ENCODE measurements at regions not wholly inside any gene's neighbourhood (a gene's known extent, or its start where the extent isn't known, plus 50 kb on each side); places are given as distances from the start of the nearest gene placed in this dataset.

GRCh38 chrX:67780694-67781109 is 236.9 kb downstream of the AR start:
- peak in 35 of 51 donors; percentile 0 to 41 (median 3) for DNase-seq

- DNase-seq: peak in 1 of 51 donors; percentile 0
Measured at GRCh38 chrX:67781132-67781531, 237.3 kb downstream of the AR start.

- DNase-seq: no peak
Measured at GRCh38 chrX:67784712-67785111, 240.9 kb downstream of the AR start.

GRCh38 chrX:67787196-67787595 is 243.4 kb downstream of the AR start:
- DNase-seq: no peak

GRCh38 chrX:67789536-67789935 is 245.7 kb downstream of the AR start:
- DNase-seq: no peak
